ENCODE measurements at regions not wholly inside any gene's neighbourhood (a gene's known extent, or its start where the extent isn't known, plus 50 kb on each side); places are given as distances from the start of the nearest gene placed in this dataset.

- Mint-ChIP-seq H3K27me3 (ENCODE audit: low read depth, poor library complexity) (no peaks in the 10 kb centered on the region), H3K9me3 (peaks cover 57% of the 10 kb centered on the region), H3K4me3 (no peak overlapping the region), H3K27ac (no peak overlapping the region), H3K4me1 (no peaks in the 10 kb centered on the region), H3K36me3 (ENCODE audit: low read depth) (peaks cover 6% of the 10 kb centered on the region)
- no peak for DNase-seq
- TF ChIP-seq CTCF (IDR thresholded peaks at IDR 0.05): no peak
These were observed 88.3 kb upstream of the SALL3 start for GRCh38 chr18:78891185-78891762.

DNA sequence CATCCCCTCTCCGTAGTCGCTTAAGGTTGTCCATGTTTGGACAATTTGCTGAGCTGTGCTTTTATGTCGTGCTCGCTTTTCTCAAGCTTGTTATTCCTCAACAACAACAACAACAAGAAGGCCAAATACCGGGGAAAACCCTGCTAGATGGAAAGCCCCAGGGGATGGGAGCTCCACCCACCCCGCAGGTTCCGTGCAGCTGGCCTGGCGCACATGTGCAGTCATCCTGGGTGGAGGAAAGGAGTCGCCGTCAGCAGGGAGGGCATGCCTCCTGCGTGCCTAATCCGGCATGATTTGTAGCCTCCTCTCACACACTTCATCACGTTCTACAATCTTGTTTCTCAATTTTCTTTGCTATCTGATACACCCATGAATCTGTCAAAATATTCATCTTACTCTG lies 87.4 kb upstream of the SALL3 start:
- Mint-ChIP-seq H3K4me1 (no peaks in the 10 kb centered on the region), H3K4me3 (no peak overlapping the region), H3K27ac (no peak overlapping the region), H3K36me3 (ENCODE audit: low read depth) (peaks cover 6% of the 10 kb centered on the region), H3K27me3 (ENCODE audit: low read depth, poor library complexity) (no peaks in the 10 kb centered on the region), H3K9me3 (peaks cover 48% of the 10 kb centered on the region)
- TF ChIP-seq CTCF (IDR thresholded peaks at IDR 0.05): no peak
- no peak for DNase-seq

- H3K27me3 Mint-ChIP-seq (ENCODE audit: low read depth, poor library complexity): no peaks in the 10 kb centered on the region
- no peak for TF ChIP-seq CTCF (IDR thresholded peaks at IDR 0.05)
- no peak overlapping the region for H3K27ac Mint-ChIP-seq
- peaks cover 6% of the 10 kb centered on the region for H3K36me3 Mint-ChIP-seq (ENCODE audit: low read depth)
- H3K4me1 Mint-ChIP-seq: no peaks in the 10 kb centered on the region
- no peak for DNase-seq
- H3K9me3 Mint-ChIP-seq: peaks cover 46% of the 10 kb centered on the region
- H3K4me3 Mint-ChIP-seq: no peak overlapping the region
These were observed 86.9 kb upstream of the SALL3 start for GRCh38 chr18:78892721-78893120.

GRCh38 chr18:78893281-78894032 lies 86.2 kb upstream of the SALL3 start:
- TF ChIP-seq CTCF (IDR thresholded peaks at IDR 0.05): no peak
- no peaks in the 10 kb centered on the region for H3K27me3 Mint-ChIP-seq (ENCODE audit: low read depth, poor library complexity)
- peaks cover 46% of the 10 kb centered on the region for H3K9me3 Mint-ChIP-seq
- H3K27ac Mint-ChIP-seq: no peak overlapping the region
- peaks cover 6% of the 10 kb centered on the region for H3K36me3 Mint-ChIP-seq (ENCODE audit: low read depth)
- no peak for DNase-seq
- H3K4me3 Mint-ChIP-seq: no peak overlapping the region
- no peaks in the 10 kb centered on the region for H3K4me1 Mint-ChIP-seq

DNA sequence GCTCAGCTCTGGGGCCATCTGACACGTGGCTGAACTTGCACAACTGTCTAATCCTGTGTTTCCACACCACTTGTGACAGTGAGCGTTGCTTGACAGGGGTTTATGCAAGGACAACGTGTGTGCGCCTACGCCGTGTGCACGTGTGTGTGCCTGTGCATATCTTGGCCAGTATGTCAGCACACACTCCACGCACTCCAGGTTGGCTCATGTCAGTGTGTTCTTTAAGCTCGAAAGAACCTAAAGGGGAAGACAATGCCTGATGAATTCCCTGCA lies 85.6 kb upstream of the SALL3 start:
- no peak for TF ChIP-seq CTCF (IDR thresholded peaks at IDR 0.05)
- H3K27ac Mint-ChIP-seq: no peak overlapping the region
- DNase-seq: no peak
- no peaks in the 10 kb centered on the region for H3K4me1 Mint-ChIP-seq
- peaks cover 5% of the 10 kb centered on the region for H3K36me3 Mint-ChIP-seq (ENCODE audit: low read depth)
- no peaks in the 10 kb centered on the region for H3K27me3 Mint-ChIP-seq (ENCODE audit: low read depth, poor library complexity)
- peaks cover 46% of the 10 kb centered on the region for H3K9me3 Mint-ChIP-seq
- H3K4me3 Mint-ChIP-seq: no peak overlapping the region
